ENCODE measurements at regions not wholly inside any gene's neighbourhood (a gene's known extent, or its start where the extent isn't known, plus 50 kb on each side); places are given as distances from the start of the nearest gene placed in this dataset.

DNA sequence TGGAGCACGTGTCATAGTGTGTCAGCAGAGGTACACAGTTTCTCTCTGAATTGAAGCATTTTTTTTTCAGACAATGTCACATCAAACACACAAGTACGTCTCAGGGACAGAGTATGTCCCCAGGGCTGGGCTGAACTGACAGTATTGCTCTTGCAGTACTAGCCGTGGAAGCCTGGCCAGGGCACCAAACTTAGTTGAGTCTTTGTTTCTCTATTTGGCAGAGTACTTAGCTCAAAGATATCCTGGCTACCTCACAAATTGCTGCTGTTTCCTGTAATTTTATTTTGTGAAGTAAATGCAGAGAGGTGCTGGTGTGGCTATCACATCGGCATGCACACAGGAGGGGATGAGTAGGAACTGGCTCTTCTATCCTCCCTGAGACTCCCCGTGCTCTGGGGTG, 691.6 kb upstream of the HS6ST1 start:
- DNase-seq (no peak), ATAC-seq (no peak)
- H3K4me3 ChIP-seq = no peak overlapping the region
- in situ Hi-C loops (cut with MboI; ENCODE audit: low sequenced_read_pairs in 4 of 4) = no loop called here
- TF ChIP-seq CTCF (IDR thresholded peaks at IDR 0.05 in 4 of 5, conservative IDR thresholded peaks at IDR 0.05 in 1 of 5) (no peak), POLR2A (IDR thresholded peaks at IDR 0.05) (no peak)
- no peaks in the 10 kb centered on the region for H3K27me3 ChIP-seq
- no peak overlapping the region for H3K27ac ChIP-seq
- H3K36me3 ChIP-seq = no peaks in the 10 kb centered on the region
- no peaks in the 10 kb centered on the region for H3K9me3 ChIP-seq
- intact Hi-C loops (cut with DNase I; ENCODE audit: low total_unique reads) = no loop called here
- no peaks in the 10 kb centered on the region for H3K4me1 ChIP-seq

DNA sequence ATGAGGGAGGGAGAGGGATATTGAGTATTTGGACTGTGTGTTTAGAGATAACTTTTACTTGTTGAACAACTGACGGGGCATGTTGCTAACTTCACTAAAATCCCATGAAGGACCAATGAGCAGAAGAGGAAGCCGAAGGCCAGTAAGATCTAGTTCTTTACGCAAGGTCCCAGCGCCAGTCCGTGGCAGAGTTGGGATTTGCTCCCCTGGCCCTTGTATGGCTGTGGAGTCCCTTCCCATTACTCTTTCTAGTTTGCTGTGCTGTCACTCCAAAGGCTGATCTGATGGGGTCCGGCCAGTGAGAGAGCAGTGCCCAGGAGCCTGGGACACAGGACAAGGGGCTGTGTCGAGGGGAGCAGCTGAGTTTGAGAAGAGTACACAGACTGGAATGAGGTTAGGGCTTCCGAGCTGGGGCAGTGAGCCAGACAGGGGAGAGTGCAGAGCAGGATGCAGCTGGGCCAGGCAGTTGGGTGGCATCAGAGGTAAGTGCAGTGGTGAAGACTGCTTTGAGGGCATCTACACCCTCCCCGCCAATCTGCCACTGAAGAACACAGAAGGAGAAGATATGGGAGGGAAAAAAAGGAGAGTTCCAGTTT, 692.9 kb upstream of the HS6ST1 start:
- ATAC-seq (no peak), DNase-seq (no peak)
- Histone ChIP-seq H3K4me1 (no peaks in the 10 kb centered on the region), H3K9me3 (no peaks in the 10 kb centered on the region), H3K4me3 (no peak overlapping the region), H3K36me3 (no peaks in the 10 kb centered on the region), H3K27me3 (no peaks in the 10 kb centered on the region), H3K27ac (no peak overlapping the region)
- intact Hi-C loops (cut with DNase I; ENCODE audit: low total_unique reads) (no loop called here), in situ Hi-C loops (cut with MboI; ENCODE audit: low sequenced_read_pairs in 4 of 4) (no loop called here)
- TF ChIP-seq POLR2A (IDR thresholded peaks at IDR 0.05) = no peak
- no peak for TF ChIP-seq CTCF (IDR thresholded peaks at IDR 0.05 in 4 of 5, conservative IDR thresholded peaks at IDR 0.05 in 1 of 5)

DNA sequence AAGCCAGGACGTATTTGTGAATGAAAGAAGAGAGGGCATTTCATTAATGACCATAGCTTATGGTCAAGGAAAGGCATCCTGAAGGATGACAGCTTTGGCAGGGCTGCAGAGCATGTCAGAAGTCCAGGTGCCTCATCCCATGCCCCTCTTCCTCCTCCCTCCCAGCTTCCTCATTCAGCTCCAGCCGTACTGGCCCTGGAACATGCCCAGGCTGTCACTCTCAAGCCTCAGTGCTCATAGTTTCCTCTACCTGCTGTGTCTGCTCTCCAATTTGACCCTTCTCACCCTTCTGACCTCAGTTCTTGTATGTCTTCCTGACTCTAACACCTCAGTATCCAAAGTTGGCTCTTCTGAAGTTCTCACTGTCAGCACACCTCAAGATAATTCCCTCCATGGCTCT, 695.8 kb upstream of the HS6ST1 start:
- TF ChIP-seq POLR2A (IDR thresholded peaks at IDR 0.05) (no peak), CTCF (IDR thresholded peaks at IDR 0.05 in 4 of 5, conservative IDR thresholded peaks at IDR 0.05 in 1 of 5) (no peak)
- no peak for DNase-seq
- Histone ChIP-seq H3K27me3 (no peaks in the 10 kb centered on the region), H3K4me3 (no peak overlapping the region), H3K36me3 (no peaks in the 10 kb centered on the region), H3K4me1 (no peaks in the 10 kb centered on the region), H3K27ac (no peak overlapping the region), H3K9me3 (no peaks in the 10 kb centered on the region)
- in situ Hi-C loops (cut with MboI; ENCODE audit: low sequenced_read_pairs in 4 of 4) = no loop called here
- intact Hi-C loops (cut with DNase I; ENCODE audit: low total_unique reads) = no loop called here
- no peak for ATAC-seq

GRCh38 chr2:129015397-129016285, 697.0 kb upstream of the HS6ST1 start:
- no peak for ATAC-seq

More at GRCh38 chr2:129015397-129016285, 697.0 kb upstream of the HS6ST1 start:
- no peak for DNase-seq
- Histone ChIP-seq H3K27ac (no peak overlapping the region), H3K9me3 (no peaks in the 10 kb centered on the region), H3K27me3 (no peaks in the 10 kb centered on the region), H3K4me1 (no peaks in the 10 kb centered on the region), H3K36me3 (no peaks in the 10 kb centered on the region), H3K4me3 (no peak overlapping the region)
- intact Hi-C loops (cut with DNase I; ENCODE audit: low total_unique reads) (no loop called here), in situ Hi-C loops (cut with MboI; ENCODE audit: low sequenced_read_pairs in 4 of 4) (no loop called here)
- TF ChIP-seq CTCF (IDR thresholded peaks at IDR 0.05 in 4 of 5, conservative IDR thresholded peaks at IDR 0.05 in 1 of 5) (no peak), POLR2A (IDR thresholded peaks at IDR 0.05) (no peak)
